Heart left ventricle (tissue), 16 donors: ENCODE measurements at regions not wholly inside any gene's neighbourhood (a gene's known extent, or its start where the extent isn't known, plus 50 kb on each side); places are given as distances from the start of the nearest gene placed in this dataset.

Experiments used
- ATAC-seq, 4 donors: fragments of 200-7000 bp; cut with Tn5 transposase; one replicate each; pipeline ENCODE4 v1.9.1; 2020 to 2022; ENCODE audit warnings: moderate library complexity in 4 of 4, mild to moderate bottlenecking in 3 of 4, moderate number of reproducible peaks in 1 of 4
- DNase-seq, 5 donors: peaks; one replicate each; pipeline ENCODE4 v3.0.0-alpha.2; 2020
- H3K27ac ChIP-seq, 12 donors: fragments of 200-600 bp; sonication (generic) in 4 of 12; one replicate each; pipeline versions ENCODE4 v1.5.0 to v1.8.0; 2016 to 2022; ENCODE audit warnings: mild to moderate bottlenecking in 2 of 12
- H3K27me3 ChIP-seq, 9 donors: fragments of 200-600 bp; sonication (generic) in 2 of 9; one replicate each; pipeline versions ENCODE4 v1.5.1 to v1.8.0; 2016 to 2022; ENCODE audit warnings: mild to moderate bottlenecking in 3 of 9
- H3K36me3 ChIP-seq, 9 donors: fragments of 200-600 bp; sonication (generic) in 2 of 9; one replicate each; pipeline versions ENCODE4 v1.5.0 to v1.8.0; 2018 to 2022; ENCODE audit warnings: mild to moderate bottlenecking in 2 of 9
- H3K4me1 ChIP-seq, 12 donors: fragments of 200-600 bp; sonication (generic) in 4 of 12; one replicate each; pipeline versions ENCODE4 v1.5.0 to v1.8.0; 2016 to 2022; ENCODE audit warnings: mild to moderate bottlenecking in 3 of 12
- H3K4me3 ChIP-seq, 12 donors: fragments of 200-600 bp; sonication (generic) in 4 of 12; one replicate each; pipeline versions ENCODE4 v1.5.0 to v1.8.0; 2017 to 2022; ENCODE audit warnings: mild to moderate bottlenecking in 9 of 12, moderate library complexity in 4 of 12
- H3K9me3 ChIP-seq, 12 donors: fragments of 200-600 bp; sonication (generic) in 4 of 12; one replicate each; pipeline versions ENCODE4 v1.5.0 to v1.8.0; 2016 to 2022; ENCODE audit warnings: mild to moderate bottlenecking in 1 of 12
- CTCF ChIP-seq, 12 donors: fragments of 200-600 bp; sonication (generic) in 4 of 12; IDR thresholded peaks; one replicate each; pipeline versions ENCODE4 v1.5.0 to v1.8.0; 2018 to 2022; ENCODE audit warnings: antibody characterized with exemption in 12 of 12, mild to moderate bottlenecking in 5 of 12
- POLR2A ChIP-seq, 2 donors: fragments of 450-650 bp; IDR thresholded peaks; one replicate each; pipeline ENCODE4 v1.6.1; 2017; ENCODE audit warnings: antibody characterized with exemption in 2 of 2, mild to moderate bottlenecking in 2 of 2, moderate library complexity in 2 of 2
- WGBS, 4 donors: extraction: QIAGEN DNeasy Blood & Tissue Kit in 2 of 4; methylation state at CpG; one replicate each; pipeline versions ENCODE4 v1.1.5 to v1.1.7; 2013 to 2018; 5-methylcytosine and 5-hydroxymethylcytosine counted together
- intact Hi-C, 10 donors: fragments of 100-400 bp; cut with DNase I; formaldehyde crosslinking; loops; one replicate each; pipeline versions ENCODE4 v1.11.1 to v1.14.2; 2022
- donor health status: ischemic (EF 13 %, LVEDD 7.1; RV severe dilation, severe dysfunction).
- donor health status: healthy with polysubstance abuse.
- donor health status: DM: no; HTN: yes; CAD: no.
- donor health status: DM: no; HTN: no; CAD: no.
- donor health status: ischemic (EF 25% LVEDD 6.9; RV normal size, moderate dysfunction).
- donor health status: ischemic (EF 25% LVEDD 5.7; RV mildly dilated, moderate dysfunction).
- donor health status: healthy.
- donor health status: DM: yes; HTN: yes; CAD: no.
- donor health status: ischemic (EF 35%, LVEDD 5.7; RV mildly dilated, moderate dysfunction).
- donor health status: nonischemic (EF 11% LVEDD 7.7; RV severe dilation, severe dysfunction).
- donor health status: DM: yes; HTN: yes; CAD: no.
- donor health status: PGD.
- donor health status: ischemic (EF 29% LVEDD 5.4; RV normal size, mild dysfunction).
- donor health status: nonischemic (EF 23%, LVEDD 6.1; RV moderate dilation, normal function).

GRCh38 chr2:146227152-146228019 lies 1617.4 kb upstream of the ACVR2A start:
- no peak for TF ChIP-seq POLR2A (IDR thresholded peaks at IDR 0.05)
- TF ChIP-seq CTCF (IDR thresholded peaks at IDR 0.05) = no peak
- H3K27ac ChIP-seq = no peak overlapping the region
- intact Hi-C loops = no loop called here
- no peaks in the 10 kb centered on the region for H3K4me1 ChIP-seq
- H3K36me3 ChIP-seq = no peaks in the 10 kb centered on the region
- H3K9me3 ChIP-seq = no peaks in the 10 kb centered on the region
- H3K27me3 ChIP-seq = no peaks in the 10 kb centered on the region
- 83 to 86% (median 84%) methylated on average over 7 of the region's 7 CpGs for WGBS, 4 donors
- ATAC-seq (no peak), DNase-seq (no peak)
- no peak overlapping the region for H3K4me3 ChIP-seq

GRCh38 chr2:146226077-146226476 lies 1618.8 kb upstream of the ACVR2A start:
- 87 to 95% (median 93%) methylated on average over 2 of the region's 2 CpGs for WGBS, 4 donors
- H3K9me3 ChIP-seq = no peaks in the 10 kb centered on the region
- no peaks in the 10 kb centered on the region for H3K4me1 ChIP-seq
- TF ChIP-seq POLR2A (IDR thresholded peaks at IDR 0.05) = no peak
- TF ChIP-seq CTCF (IDR thresholded peaks at IDR 0.05) = no peak
- H3K36me3 ChIP-seq = no peaks in the 10 kb centered on the region
- no peaks in the 10 kb centered on the region for H3K27me3 ChIP-seq
- H3K4me3 ChIP-seq = no peak overlapping the region
- no peak overlapping the region for H3K27ac ChIP-seq
- intact Hi-C loops = no loop called here
- DNase-seq = no peak
- ATAC-seq = no peak

GRCh38 chr2:146221826-146222225 lies 1623.0 kb upstream of the ACVR2A start:
- DNase-seq (no peak), ATAC-seq (no peak)
- H3K27ac ChIP-seq = no peak overlapping the region
- H3K27me3 ChIP-seq = no peaks in the 10 kb centered on the region
- H3K9me3 ChIP-seq = peaks cover 0 to 1% (median 0%) of the 10 kb centered on the region in 12 donors
- 78 to 82% (median 80%) methylated on average over 2 of the region's 2 CpGs for WGBS, 4 donors
- TF ChIP-seq CTCF (IDR thresholded peaks at IDR 0.05) = no peak
- no peaks in the 10 kb centered on the region for H3K36me3 ChIP-seq
- H3K4me1 ChIP-seq = no peaks in the 10 kb centered on the region
- intact Hi-C loops = no loop called here
- H3K4me3 ChIP-seq = no peak overlapping the region

- DNase-seq = no peak
- H3K4me1 ChIP-seq = no peaks in the 10 kb centered on the region
- peaks cover 0 to 10% (median 0%) of the 10 kb centered on the region in 12 donors for H3K9me3 ChIP-seq
- no peak for ATAC-seq
- intact Hi-C loops = no loop called here
- H3K4me3 ChIP-seq = no peak overlapping the region
- H3K27ac ChIP-seq = no peak overlapping the region
- TF ChIP-seq POLR2A (IDR thresholded peaks at IDR 0.05) (no peak), CTCF (IDR thresholded peaks at IDR 0.05) (no peak)
- no peaks in the 10 kb centered on the region for H3K36me3 ChIP-seq
- H3K27me3 ChIP-seq = no peaks in the 10 kb centered on the region
These were observed 1623.9 kb upstream of the ACVR2A start for GRCh38 chr2:146220957-146221356.
